Esophagus muscularis mucosa (tissue), 4 donors: ENCODE measurements at regions not wholly inside any gene's neighbourhood (a gene's known extent, or its start where the extent isn't known, plus 50 kb on each side); places are given as distances from the start of the nearest gene placed in this dataset.

Experiments used
- DNase-seq: peaks from one replicate; pipeline ENCODE4 v3.0.0-alpha.2; 2017; ENCODE audit errors: extremely low spot score
- H3K27ac ChIP-seq, 4 donors: fragments of 200-600 bp; sonication (generic); replicated peaks in 1 of 4; 1 replicate in 3 of 4; 2 replicates in 1 of 4; pipeline ENCODE4 v1.5.1; 2016 to 2019; ENCODE audit warnings: mild to moderate bottlenecking in 1 of 4
- H3K27me3 ChIP-seq, 4 donors: fragments of 200-600 bp; sonication (generic); one replicate each; pipeline versions ENCODE4 v1.5.1 to v1.6.0; 2016 to 2019
- H3K36me3 ChIP-seq, 4 donors: fragments of 200-600 bp; sonication (generic); one replicate each; pipeline ENCODE4 v1.5.1; 2016 to 2019
- H3K4me1 ChIP-seq, 4 donors: fragments of 200-600 bp; sonication (generic); one replicate each; pipeline ENCODE4 v1.5.1; 2016 to 2019
- H3K4me3 ChIP-seq, 4 donors: fragments of 200-600 bp; sonication (generic); 1 replicate in 2 of 4; 2 replicates in 2 of 4; pipeline ENCODE4 v1.5.1; 2016 to 2019; ENCODE audit warnings: mild to moderate bottlenecking in 4 of 4, moderate library complexity in 1 of 4
- H3K9me3 ChIP-seq, 4 donors: fragments of 200-600 bp; sonication (generic); 1 replicate in 3 of 4; 2 replicates in 1 of 4; pipeline ENCODE4 v1.5.1; 2016 to 2019
- EP300 ChIP-seq: sonication (generic); formaldehyde crosslinking; IDR thresholded peaks from one replicate; pipeline ENCODE4 v1.6.1; 2017; ENCODE audit warnings: antibody characterized with exemption
- POLR2A ChIP-seq: fragments of 450-650 bp; IDR thresholded peaks from one replicate; pipeline ENCODE4 v1.6.1; 2017; ENCODE audit warnings: antibody characterized with exemption, moderate library complexity, mild to moderate bottlenecking, low read depth
- POLR2AphosphoS5 ChIP-seq, 2 donors: sonication (generic); formaldehyde crosslinking; IDR thresholded peaks; one replicate each; pipeline ENCODE4 v1.6.1; 2017; ENCODE audit warnings: antibody characterized with exemption in 2 of 2
- WGBS: methylation state at CpG from one replicate; pipeline ENCODE4 v1.1.5; 2018; 5-methylcytosine and 5-hydroxymethylcytosine counted together
- intact Hi-C: fragments of 100-400 bp; cut with DNase I; formaldehyde crosslinking; loops from one replicate; pipeline ENCODE4 v1.15.1; 2023
- TF ChIP-seq, protein P1 (sequence below), 3 experiments: fragments of 200-600 bp in 2 of 3; fragments of 450-650 bp in 1 of 3; sonication (generic) in 2 of 3; IDR thresholded peaks; one replicate each; pipeline ENCODE4 v1.5.1; 2017 to 2019; ENCODE audit warnings: antibody characterized with exemption in 3 of 3, mild to moderate bottlenecking in 2 of 3, moderate library complexity in 1 of 3

DNA sequence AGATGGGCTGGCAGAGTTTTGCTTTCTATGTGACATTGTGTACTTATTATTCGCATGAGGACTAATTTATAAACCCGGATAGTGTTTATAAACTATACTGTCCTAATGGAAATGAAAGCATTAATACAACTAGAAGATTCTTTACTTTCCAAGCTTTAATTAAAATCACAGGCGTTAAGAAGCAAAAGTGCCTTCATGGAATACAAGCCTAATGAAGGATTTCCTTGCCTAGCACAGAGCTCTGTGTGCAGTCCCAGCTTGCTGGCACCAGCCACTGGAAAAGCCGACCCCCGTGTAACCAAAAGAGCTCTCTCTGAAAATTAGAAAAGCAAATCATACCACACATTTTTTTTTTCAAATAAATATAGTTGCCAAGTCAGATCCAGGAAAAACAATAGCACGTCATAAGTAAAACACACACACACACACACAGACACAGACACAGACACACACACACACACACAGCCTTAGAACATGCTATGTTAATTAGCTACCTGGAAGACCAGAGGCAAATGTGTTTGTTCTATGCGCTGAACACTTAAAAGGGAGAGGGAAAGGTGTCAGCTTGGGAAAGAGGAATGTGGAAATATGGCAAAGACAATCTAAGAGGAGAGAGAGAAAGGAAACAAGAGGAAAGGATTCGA lies 1084.2 kb downstream of the TUSC7 start:
- TF ChIP-seq POLR2AphosphoS5 (IDR thresholded peaks at IDR 0.05) (no peak), POLR2A (no peak), EP300 (no peak)
- TF ChIP-seq, protein P1, sequence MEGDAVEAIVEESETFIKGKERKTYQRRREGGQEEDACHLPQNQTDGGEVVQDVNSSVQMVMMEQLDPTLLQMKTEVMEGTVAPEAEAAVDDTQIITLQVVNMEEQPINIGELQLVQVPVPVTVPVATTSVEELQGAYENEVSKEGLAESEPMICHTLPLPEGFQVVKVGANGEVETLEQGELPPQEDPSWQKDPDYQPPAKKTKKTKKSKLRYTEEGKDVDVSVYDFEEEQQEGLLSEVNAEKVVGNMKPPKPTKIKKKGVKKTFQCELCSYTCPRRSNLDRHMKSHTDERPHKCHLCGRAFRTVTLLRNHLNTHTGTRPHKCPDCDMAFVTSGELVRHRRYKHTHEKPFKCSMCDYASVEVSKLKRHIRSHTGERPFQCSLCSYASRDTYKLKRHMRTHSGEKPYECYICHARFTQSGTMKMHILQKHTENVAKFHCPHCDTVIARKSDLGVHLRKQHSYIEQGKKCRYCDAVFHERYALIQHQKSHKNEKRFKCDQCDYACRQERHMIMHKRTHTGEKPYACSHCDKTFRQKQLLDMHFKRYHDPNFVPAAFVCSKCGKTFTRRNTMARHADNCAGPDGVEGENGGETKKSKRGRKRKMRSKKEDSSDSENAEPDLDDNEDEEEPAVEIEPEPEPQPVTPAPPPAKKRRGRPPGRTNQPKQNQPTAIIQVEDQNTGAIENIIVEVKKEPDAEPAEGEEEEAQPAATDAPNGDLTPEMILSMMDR (IDR thresholded peaks at IDR 0.05) = no peak
- no peak for DNase-seq
- intact Hi-C loops = no loop called here
- peaks cover 0 to 7% (median 0%) of the 10 kb centered on the region in 4 donors for H3K4me1 ChIP-seq
- H3K27me3 ChIP-seq = peaks cover 0 to 5% (median 1%) of the 10 kb centered on the region in 4 donors
- H3K4me3 ChIP-seq = no peak overlapping the region
- H3K36me3 ChIP-seq = no peaks in the 10 kb centered on the region
- no peak overlapping the region for H3K27ac ChIP-seq
- 47% methylated on average over 8 of the region's 8 CpGs for WGBS
- H3K9me3 ChIP-seq = no peaks in the 10 kb centered on the region

DNA sequence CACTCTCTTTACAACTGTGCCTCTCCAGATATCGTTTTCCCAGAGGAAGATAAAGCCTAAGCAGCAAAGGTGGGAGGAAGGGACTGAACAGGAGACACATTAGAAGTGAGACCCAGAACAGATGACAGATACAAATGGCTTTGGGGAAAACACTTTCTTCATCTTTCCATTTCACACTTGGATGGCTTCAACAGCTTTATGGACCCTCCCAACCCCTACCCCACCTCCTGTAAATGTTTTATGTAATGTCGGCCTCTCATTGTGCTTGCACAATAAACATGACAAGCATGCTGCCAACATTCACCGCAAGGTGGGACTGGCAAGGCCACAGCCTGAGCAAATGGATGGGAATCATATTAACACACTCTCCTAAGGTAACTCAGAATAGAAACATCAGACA lies 1088.6 kb downstream of the TUSC7 start:
- H3K4me3 ChIP-seq = no peak overlapping the region
- no peak for DNase-seq
- intact Hi-C loops = no loop called here
- H3K27ac ChIP-seq = no peak overlapping the region
- WGBS = 55% methylated on average over 3 of the region's 3 CpGs
- peaks cover 0 to 3% (median 0%) of the 10 kb centered on the region in 4 donors for H3K27me3 ChIP-seq
- no peak for TF ChIP-seq EP300
- TF ChIP-seq POLR2AphosphoS5 (IDR thresholded peaks at IDR 0.05) = no peak
- TF ChIP-seq, protein P1 (IDR thresholded peaks at IDR 0.05) = no peak
- no peak for TF ChIP-seq POLR2A
- peaks cover 0 to 9% (median 0%) of the 10 kb centered on the region in 4 donors for H3K4me1 ChIP-seq
- H3K36me3 ChIP-seq = no peaks in the 10 kb centered on the region
- H3K9me3 ChIP-seq = no peaks in the 10 kb centered on the region

DNA sequence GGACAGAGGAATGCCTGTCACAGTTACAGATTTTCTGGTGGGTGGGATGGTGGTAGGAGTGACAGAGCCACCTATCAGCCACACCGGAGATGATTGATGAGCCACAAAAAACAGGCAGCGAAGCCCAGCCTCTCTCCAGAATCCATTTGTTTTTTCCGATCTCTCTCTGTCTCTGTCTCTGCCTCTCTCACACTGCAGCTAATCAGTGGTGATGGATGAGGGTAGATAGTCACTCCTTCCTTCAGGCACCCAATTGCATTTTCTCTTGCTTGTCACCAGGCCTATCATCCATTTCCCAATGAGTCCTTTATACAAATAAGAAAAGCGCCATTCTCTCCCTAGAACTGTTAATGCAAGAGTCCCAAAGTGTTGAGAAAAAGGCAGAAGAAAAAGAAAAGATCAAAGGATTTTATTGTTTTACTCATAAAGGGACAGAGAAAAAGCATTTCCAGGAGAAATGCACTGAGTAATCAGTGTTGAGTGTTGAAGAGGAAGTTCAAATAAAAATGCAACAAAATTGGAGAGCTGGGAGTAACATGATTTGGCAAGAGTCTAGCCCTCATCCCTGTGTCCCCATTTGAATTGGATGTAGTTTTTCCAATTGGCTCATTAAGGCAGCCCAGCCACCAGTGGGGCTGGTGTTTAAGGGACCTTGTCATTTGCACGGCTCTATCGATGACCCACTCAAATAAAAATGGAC lies 1089.3 kb downstream of the TUSC7 start:
- Histone ChIP-seq H3K27me3 (no peaks in the 10 kb centered on the region), H3K4me3 (no peak overlapping the region), H3K4me1 (peaks cover 0 to 9% (median 0%) of the 10 kb centered on the region in 4 donors), H3K36me3 (no peaks in the 10 kb centered on the region), H3K27ac (peak overlapping the region in 1 of 4 donors; percentile 8), H3K9me3 (no peaks in the 10 kb centered on the region)
- 64% methylated on average over 6 of the region's 6 CpGs for WGBS
- intact Hi-C loops = no loop called here
- TF ChIP-seq POLR2A (no peak), EP300 (no peak), POLR2AphosphoS5 (IDR thresholded peaks at IDR 0.05) (no peak)
- TF ChIP-seq, protein P1 (IDR thresholded peaks at IDR 0.05) = no peak
- no peak for DNase-seq

DNA sequence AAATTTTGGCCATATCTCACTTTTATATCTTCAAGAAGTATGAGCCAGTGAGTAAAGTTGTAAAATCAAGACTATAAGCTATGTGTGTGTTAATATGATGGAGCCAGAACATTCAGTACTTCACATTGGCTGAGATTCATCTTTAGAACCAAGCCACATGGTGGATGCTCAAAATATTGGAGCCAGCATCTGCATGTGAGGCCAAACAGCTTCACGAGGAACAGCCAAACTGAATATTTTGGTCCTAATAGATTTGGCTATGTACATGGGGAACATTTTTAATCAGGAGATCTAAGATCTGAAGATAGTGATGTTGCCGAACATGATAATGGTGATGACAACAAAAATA lies 1089.8 kb downstream of the TUSC7 start:
- Histone ChIP-seq H3K9me3 (no peaks in the 10 kb centered on the region), H3K27ac (peak overlapping the region in 1 of 4 donors; percentile 8), H3K4me1 (peaks cover 0 to 9% (median 0%) of the 10 kb centered on the region in 4 donors), H3K27me3 (no peaks in the 10 kb centered on the region), H3K4me3 (no peak overlapping the region), H3K36me3 (no peaks in the 10 kb centered on the region)
- intact Hi-C loops = no loop called here
- no peak for DNase-seq
- TF ChIP-seq, protein P1 (IDR thresholded peaks at IDR 0.05) = no peak
- TF ChIP-seq POLR2A = no peak
- no peak for TF ChIP-seq POLR2AphosphoS5 (IDR thresholded peaks at IDR 0.05)
- no peak for TF ChIP-seq EP300
- 79% methylated on average over 2 of the region's 2 CpGs for WGBS
